ENCODE measurements at regions not wholly inside any gene's neighbourhood (a gene's known extent, or its start where the extent isn't known, plus 50 kb on each side); places are given as distances from the start of the nearest gene placed in this dataset.
A peak's percentile ranks its signal among the peaks of the same experiment; 100 is the strongest.

DNA sequence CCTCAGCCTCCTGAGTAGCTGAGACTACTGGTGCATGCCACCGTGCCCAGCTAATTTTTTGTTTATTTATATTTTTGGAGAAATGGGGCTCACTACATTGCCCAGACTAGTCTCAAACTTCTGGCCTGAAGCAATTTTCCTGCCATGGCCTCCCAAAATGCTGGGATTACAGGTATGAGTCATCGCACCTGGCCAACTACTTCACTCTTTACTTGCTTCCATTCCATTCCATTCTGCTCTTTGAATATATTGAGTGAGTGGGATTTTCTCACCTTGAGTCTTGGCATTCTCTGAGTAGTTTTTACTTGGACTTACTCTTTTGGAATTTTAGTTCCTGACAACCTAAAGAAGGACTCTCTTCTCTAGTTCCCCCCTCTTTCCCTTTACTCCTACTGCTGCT is 93.8 kb upstream of the UNC13C start:
- H3K9me3 ChIP-seq (ENCODE audit: control insufficient read depth in 2 of 3, insufficient read depth in 1 of 3, low read length in 3 of 3): no peaks in the 10 kb centered on the region
- no peak for DNase-seq
- H3K4me1 ChIP-seq (ENCODE audit: control insufficient read depth in 2 of 3, insufficient read depth in 2 of 3, low read depth in 1 of 3, low read length in 3 of 3): no peaks in the 10 kb centered on the region
- TF ChIP-seq, protein P1, sequence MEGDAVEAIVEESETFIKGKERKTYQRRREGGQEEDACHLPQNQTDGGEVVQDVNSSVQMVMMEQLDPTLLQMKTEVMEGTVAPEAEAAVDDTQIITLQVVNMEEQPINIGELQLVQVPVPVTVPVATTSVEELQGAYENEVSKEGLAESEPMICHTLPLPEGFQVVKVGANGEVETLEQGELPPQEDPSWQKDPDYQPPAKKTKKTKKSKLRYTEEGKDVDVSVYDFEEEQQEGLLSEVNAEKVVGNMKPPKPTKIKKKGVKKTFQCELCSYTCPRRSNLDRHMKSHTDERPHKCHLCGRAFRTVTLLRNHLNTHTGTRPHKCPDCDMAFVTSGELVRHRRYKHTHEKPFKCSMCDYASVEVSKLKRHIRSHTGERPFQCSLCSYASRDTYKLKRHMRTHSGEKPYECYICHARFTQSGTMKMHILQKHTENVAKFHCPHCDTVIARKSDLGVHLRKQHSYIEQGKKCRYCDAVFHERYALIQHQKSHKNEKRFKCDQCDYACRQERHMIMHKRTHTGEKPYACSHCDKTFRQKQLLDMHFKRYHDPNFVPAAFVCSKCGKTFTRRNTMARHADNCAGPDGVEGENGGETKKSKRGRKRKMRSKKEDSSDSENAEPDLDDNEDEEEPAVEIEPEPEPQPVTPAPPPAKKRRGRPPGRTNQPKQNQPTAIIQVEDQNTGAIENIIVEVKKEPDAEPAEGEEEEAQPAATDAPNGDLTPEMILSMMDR (IDR thresholded peaks at IDR 0.05; ENCODE audit: borderline replicate concordance, extremely low read depth, insufficient read depth): no peak
- no peak for FAIRE-seq
- no peak overlapping the region for H3K9ac ChIP-seq (ENCODE audit: low read length in 3 of 3)
- no peaks in the 10 kb centered on the region for H3K36me3 ChIP-seq (ENCODE audit: control insufficient read depth in 2 of 3, insufficient read depth in 3 of 3, low read length in 3 of 3)
- no peak overlapping the region for H3K27ac ChIP-seq (ENCODE audit: low read depth in 2 of 2, low read length in 2 of 2)
- no peak overlapping the region for H3K4me3 ChIP-seq (ENCODE audit: low read length in 3 of 3)
- no peaks in the 10 kb centered on the region for H3K27me3 ChIP-seq (ENCODE audit: control insufficient read depth, insufficient read depth, low read length)
- intact Hi-C loops (cut with DNase I): no loop called here

DNA sequence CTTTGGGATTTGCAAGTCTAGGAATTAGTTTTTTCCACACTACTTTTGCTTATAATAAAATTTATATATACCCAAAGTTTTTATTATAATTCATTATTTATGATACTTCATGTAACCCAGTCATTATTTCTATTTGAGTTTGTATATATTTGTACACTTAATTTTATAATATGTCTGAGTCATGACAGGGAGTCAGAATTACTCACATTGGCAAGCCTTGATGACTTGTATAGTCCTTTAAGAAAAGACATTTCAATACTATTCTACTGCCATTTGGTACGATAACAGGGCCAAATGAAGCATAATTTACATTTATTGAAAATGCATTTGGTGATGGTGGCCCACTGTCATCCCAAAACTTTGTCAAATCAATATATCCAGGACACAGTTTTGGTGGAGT is 95.9 kb upstream of the UNC13C start:
- TF ChIP-seq, protein P1 (IDR thresholded peaks at IDR 0.05; ENCODE audit: borderline replicate concordance, extremely low read depth, insufficient read depth): no peak
- DNase-seq (no peak), FAIRE-seq (peak; percentile 3)
- Histone ChIP-seq H3K27me3 (ENCODE audit: control insufficient read depth, insufficient read depth, low read length) (no peaks in the 10 kb centered on the region), H3K4me3 (ENCODE audit: low read length in 3 of 3) (no peak overlapping the region), H3K36me3 (ENCODE audit: control insufficient read depth in 2 of 3, insufficient read depth in 3 of 3, low read length in 3 of 3) (no peaks in the 10 kb centered on the region), H3K9ac (ENCODE audit: low read length in 3 of 3) (no peak overlapping the region), H3K9me3 (ENCODE audit: control insufficient read depth in 2 of 3, insufficient read depth in 1 of 3, low read length in 3 of 3) (no peaks in the 10 kb centered on the region), H3K27ac (ENCODE audit: low read depth in 2 of 2, low read length in 2 of 2) (no peak overlapping the region), H3K4me1 (ENCODE audit: control insufficient read depth in 2 of 3, insufficient read depth in 2 of 3, low read depth in 1 of 3, low read length in 3 of 3) (no peaks in the 10 kb centered on the region)
- intact Hi-C loops (cut with DNase I): no loop called here

DNA sequence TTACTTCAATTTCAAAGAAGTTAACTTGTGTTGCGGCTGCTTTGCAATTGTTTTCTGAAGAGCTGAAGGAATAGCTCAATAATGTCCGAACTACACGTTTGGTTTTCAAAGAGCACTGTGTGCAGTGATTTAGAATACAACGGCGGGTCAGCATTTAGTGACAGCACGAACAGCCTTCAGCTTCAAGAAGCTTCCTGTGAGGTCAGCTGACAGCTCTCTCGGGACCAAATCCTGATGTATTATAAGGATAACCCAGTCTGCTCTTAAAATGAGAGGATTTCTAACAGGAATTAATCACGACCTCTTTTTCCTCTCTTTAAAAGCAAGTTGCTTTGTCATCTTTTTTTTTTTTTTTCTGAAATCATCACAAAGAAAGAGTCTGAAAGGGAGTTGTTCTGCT is 97.9 kb upstream of the UNC13C start:
- Histone ChIP-seq H3K9me3 (ENCODE audit: control insufficient read depth in 2 of 3, insufficient read depth in 1 of 3, low read length in 3 of 3) (no peaks in the 10 kb centered on the region), H3K36me3 (ENCODE audit: control insufficient read depth in 2 of 3, insufficient read depth in 3 of 3, low read length in 3 of 3) (no peaks in the 10 kb centered on the region), H3K27ac (ENCODE audit: low read depth in 2 of 2, low read length in 2 of 2) (no peak overlapping the region), H3K27me3 (ENCODE audit: control insufficient read depth, insufficient read depth, low read length) (no peaks in the 10 kb centered on the region), H3K9ac (ENCODE audit: low read length in 3 of 3) (no peak overlapping the region), H3K4me3 (ENCODE audit: low read length in 3 of 3) (no peak overlapping the region), H3K4me1 (ENCODE audit: control insufficient read depth in 2 of 3, insufficient read depth in 2 of 3, low read depth in 1 of 3, low read length in 3 of 3) (no peaks in the 10 kb centered on the region)
- intact Hi-C loops (cut with DNase I): no loop called here
- DNase-seq: peak in 1 of 5 donors; percentile 13
- FAIRE-seq: no peak
- TF ChIP-seq, protein P1 (IDR thresholded peaks at IDR 0.05; ENCODE audit: borderline replicate concordance, extremely low read depth, insufficient read depth): no peak

DNA sequence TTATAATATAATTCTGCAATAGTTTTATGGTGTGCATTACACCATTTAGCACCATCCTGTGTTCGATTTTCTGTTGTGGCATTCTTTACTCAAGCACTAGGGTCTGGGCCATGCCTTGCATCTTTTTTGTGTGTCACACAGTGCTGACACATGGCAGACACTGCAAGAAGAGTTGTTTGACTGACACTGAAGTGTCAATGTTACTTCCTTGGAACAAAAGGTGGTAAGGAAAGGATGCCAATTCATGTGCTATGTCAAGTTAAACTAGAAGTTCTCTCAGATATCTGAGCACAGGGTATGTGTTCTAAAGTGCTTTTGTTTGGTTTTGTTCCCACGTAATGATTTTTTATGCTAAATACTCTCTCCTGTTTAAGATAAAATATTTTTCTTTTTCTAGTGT is 102.5 kb upstream of the UNC13C start:
- FAIRE-seq (no peak), DNase-seq (no peak)
- intact Hi-C loops (cut with DNase I): no loop called here
- Histone ChIP-seq H3K4me3 (ENCODE audit: low read length in 3 of 3) (no peak overlapping the region), H3K9ac (ENCODE audit: low read length in 3 of 3) (no peak overlapping the region), H3K27ac (ENCODE audit: low read depth in 2 of 2, low read length in 2 of 2) (no peak overlapping the region), H3K9me3 (ENCODE audit: control insufficient read depth in 2 of 3, insufficient read depth in 1 of 3, low read length in 3 of 3) (no peaks in the 10 kb centered on the region), H3K27me3 (ENCODE audit: control insufficient read depth, insufficient read depth, low read length) (no peaks in the 10 kb centered on the region), H3K36me3 (ENCODE audit: control insufficient read depth in 2 of 3, insufficient read depth in 3 of 3, low read length in 3 of 3) (no peaks in the 10 kb centered on the region), H3K4me1 (ENCODE audit: control insufficient read depth in 2 of 3, insufficient read depth in 2 of 3, low read depth in 1 of 3, low read length in 3 of 3) (no peaks in the 10 kb centered on the region)
- TF ChIP-seq, protein P1 (IDR thresholded peaks at IDR 0.05; ENCODE audit: borderline replicate concordance, extremely low read depth, insufficient read depth): no peak
